ENCODE measurements at regions not wholly inside any gene's neighbourhood (a gene's known extent, or its start where the extent isn't known, plus 50 kb on each side); places are given as distances from the start of the nearest gene placed in this dataset.

DNA sequence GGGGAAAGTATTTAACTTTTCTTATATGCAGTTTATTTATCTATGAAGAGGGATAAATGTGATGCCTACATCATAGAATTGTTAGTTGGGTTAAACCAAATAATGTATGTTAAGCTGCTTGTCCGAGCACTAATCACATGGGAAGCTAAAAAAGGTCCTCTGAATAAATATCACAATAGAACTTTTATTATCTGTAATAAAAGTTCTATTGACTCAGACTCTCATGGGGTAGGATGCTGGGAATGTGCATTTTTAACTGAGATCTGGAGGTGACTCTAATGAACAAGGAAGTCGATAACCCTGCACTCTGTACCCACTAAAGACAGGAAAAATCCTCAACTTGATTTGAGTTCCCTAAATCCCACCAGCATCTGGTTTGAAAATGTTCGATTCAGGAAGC lies 205.9 kb upstream of the IL12B start:
- no peak for DNase-seq (ENCODE audit: low read depth, low spot score)

DNA sequence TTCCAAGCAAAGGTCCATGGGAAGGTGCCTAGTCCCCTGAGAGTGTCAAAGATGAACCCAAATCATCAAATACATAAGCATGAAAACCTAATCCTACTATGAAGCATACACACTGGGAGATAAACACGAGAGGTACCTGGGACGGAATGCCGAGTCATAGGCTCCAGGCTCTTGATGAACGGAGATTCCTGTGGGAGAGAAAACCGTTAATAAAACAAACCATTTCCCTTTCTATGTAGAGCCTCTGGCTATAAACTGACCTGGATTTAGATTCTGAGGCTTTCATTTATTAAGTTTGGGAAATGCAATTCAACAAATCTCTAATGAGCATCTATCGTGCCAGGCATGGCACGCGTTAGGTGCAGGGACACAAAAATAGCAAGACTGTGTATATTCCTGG lies 206.4 kb upstream of the IL12B start:
- DNase-seq (ENCODE audit: low read depth, low spot score): no peak

DNA sequence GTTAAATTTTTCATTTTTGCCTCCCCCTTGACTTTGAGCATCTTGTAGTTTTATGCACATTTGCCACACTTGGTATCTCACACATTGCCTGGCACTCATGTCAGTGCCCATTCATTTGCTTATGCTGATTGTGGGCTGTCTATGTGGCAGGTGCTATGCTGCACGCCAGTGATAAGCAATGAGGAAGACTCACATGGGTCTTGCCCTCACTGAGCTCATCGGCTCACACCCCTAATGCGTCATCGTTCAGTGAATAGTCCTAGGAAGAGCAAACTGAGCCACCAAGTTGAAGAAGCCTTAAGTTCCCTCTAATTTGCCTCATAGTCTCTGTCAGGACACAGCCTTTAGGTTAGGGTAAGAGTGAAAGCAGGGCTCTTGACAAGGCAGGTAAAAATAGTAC lies 209.4 kb upstream of the IL12B start:
- DNase-seq (ENCODE audit: low read depth, low spot score): no peak

DNA sequence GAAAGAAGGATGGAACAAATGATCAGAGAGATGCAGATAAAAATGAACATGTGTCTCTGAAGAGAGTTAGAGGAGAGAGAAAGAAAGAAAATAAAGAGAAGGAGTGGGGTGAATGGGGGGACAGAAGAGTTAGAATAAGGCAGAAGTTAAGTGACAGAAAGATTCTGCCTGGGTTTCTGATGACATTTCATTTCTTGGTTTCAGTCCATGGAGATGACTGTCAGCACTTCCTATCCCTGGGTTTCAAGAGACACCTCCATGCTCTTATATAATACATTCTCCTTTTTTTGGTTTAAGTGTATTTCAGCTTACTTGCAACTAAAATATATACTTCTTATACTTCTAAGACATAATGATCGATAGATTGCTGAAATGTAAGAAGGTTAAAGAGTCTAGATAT lies 213.0 kb upstream of the IL12B start:
- DNase-seq (ENCODE audit: low read depth, low spot score): no peak

DNA sequence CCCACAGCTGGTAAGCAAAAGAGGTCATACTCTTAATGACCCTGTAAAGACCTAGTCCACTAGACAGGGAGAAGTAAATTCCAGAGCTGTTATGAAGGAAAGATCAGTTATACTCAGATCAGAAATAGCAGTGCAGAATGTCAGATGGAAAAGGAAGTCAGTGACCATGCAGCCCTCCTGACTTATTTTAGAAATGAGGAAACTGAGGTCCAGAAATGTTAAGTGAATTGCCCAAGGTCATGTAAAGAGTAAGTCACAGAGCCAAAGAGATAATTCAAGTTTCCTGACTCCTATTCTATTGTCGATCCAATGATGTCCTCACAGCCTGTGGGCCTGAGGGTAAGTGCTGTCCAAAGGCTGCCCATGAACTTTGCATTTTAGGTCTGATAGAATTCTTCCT lies 214.9 kb upstream of the IL12B start:
- DNase-seq (ENCODE audit: low read depth, low spot score): no peak

DNA sequence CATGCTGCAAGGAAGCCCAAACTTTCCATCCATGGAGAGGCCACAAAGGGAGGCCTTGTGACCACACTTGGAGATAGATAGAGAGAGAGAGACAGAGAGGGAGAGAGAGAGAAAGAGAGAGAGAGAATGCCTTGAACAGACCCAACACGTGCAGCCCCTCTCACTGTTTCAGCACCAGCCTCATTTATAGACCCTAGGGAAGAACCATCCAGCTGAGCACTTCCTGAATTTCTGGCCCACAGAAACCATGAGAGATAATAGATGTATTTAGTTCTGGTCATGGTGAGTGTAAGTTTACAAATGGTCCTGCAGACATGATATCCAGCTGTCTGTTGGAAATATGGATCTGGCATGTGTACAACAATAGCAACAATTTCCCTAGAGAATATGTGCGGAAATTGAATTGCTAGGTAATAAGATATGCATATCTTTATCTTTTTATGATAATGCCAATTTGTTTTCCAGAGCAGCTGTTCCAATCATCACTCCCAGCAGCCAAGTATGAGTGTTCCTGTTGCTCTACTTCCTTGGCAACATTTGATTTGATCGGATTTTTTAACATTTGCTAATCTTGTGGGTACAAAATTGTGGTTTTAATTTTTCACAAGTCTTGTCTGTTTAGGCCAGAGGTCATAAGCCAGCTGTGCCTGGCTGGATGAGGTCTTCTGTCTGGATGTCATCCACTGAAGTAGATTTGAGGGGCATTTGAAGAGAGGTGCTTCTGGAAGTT lies 217.3 kb upstream of the IL12B start:
- no peak for DNase-seq (ENCODE audit: low read depth, low spot score)

DNA sequence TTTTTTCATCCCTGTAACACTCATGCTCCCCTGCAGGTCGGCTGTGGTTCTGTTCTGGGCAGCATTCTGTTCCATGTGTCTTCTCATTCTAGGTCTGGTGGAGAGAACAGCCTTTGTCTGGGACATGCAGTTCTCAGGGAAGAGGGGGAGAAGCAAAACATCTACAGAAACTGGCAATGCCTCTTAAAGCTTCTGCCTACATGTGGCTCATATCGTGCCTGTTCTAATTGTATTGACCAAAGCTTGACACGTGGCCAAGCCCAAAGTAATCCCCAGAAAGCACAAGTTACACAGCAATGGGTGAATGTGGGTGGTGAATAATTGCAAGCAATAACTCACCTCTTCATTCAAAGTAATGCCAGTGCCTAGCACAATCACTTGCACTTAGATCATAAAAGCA lies 218.2 kb upstream of the IL12B start:
- DNase-seq (ENCODE audit: low read depth, low spot score): no peak

DNA sequence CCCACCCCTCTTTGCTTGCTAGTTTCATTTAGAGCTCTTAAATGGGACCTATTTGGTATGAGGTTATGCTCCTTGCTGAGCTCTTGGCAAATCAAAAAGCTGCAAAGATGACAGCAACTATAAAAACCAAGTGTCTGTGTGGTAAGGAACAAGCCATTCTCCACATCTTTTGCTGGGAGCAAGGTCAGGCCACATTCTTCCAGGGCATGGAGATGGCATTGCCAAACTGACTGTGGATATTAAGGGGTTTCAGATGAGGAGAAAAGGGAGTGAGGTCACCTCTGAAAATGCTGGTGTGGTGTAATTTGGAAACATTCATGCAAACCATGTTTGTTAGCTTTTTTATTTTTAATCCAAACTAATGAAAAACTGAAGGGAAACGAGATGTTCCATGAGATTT lies 218.8 kb upstream of the IL12B start:
- no peak for DNase-seq (ENCODE audit: low read depth, low spot score)

DNA sequence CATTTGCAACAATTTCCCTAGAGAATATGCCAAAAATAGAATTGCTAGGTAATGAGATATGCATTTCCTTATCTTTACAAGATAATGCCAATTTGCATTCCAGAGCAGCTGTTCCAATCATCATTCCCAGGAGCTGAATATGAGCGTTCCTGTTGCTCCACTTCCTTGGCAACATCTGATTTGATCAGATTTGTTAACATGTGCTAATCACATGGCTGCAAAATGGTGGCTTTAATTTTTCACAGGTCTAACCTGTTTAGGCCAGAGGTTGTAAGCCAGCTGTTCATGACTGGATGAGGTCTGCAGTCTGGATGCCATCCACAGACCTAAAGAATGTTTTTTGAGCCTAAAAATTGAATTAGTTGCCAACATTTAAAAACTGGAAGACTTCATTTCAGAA lies 220.7 kb upstream of the IL12B start:
- no peak for DNase-seq (ENCODE audit: low read depth, low spot score)

DNA sequence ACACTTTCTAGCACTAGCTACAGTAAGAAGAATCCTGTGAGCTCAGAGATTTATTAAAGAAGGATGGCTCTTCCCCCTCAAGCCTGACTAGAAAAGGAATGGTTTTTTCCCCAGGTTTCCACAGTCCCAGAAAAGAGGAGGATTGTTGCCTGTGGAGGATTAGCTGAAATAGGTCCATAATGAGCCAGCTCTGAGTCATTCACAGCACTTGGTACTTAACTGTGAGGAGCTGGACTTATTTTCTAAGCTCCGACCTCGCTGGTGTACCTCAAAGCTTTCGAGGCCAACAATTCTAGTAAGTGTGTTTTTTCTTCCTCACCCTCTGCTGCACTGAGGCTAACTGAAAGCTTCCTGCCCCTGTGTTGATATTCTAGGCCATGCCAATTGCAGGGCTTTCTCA lies 222.5 kb upstream of the IL12B start:
- DNase-seq (ENCODE audit: low read depth, low spot score): no peak

DNA sequence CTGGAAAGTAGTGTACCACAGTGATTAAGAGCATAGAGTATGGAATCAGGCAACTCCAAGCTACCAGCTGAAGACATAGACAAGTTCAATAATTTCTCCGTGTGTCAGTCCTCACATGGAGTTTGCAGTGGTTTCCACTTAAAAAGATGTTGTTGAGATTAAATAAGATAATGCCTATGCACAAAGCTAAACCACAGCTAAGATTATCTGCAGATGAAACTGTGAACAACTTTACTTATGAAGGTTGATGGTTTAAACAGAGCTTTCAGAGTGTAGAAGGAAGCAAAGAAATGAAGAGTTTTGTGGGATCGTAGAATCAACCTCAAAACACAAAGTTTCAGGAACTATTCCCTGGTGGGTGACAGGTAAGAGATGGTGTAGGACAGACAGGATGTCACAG lies 223.5 kb upstream of the IL12B start:
- no peak for DNase-seq (ENCODE audit: low read depth, low spot score)

DNA sequence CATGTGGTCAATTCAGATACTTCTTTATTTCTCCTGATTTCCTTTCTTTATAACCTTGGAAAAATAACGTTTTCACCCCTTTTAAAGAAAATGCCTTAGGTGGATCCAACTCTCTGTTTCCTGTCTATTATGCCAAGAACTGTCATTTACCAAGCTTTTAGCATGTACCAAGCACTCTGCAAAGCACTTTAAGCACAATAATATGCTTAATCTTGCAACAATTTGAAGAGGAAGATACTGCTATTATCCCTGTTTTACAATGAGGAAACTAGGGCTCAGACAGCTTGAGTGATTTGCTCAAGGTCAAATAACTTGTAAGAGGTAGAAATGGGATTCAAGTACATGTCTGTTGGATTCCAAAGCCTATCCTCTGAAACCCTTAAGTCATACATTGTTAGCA lies 224.8 kb upstream of the IL12B start:
- no peak for DNase-seq (ENCODE audit: low read depth, low spot score)

DNA sequence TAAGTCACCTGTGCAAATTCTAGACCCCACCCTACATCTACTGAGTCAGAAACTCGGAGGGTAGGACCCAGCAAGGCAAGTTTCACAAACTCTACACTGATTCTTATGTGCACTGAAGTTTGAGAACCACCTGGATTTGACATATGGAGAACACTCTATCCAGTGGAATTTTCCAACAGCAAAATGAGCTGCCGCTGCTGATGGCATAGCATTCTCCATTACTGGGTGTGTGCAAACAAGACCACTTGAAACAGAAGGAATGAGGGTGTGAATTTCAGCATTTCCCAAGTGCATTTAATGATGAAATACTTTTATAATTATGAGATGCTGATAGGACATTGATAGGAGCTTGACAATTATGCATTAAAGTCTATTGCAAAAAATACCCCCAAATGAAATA lies 229.1 kb upstream of the IL12B start:
- no peak for DNase-seq (ENCODE audit: low read depth, low spot score)

DNA sequence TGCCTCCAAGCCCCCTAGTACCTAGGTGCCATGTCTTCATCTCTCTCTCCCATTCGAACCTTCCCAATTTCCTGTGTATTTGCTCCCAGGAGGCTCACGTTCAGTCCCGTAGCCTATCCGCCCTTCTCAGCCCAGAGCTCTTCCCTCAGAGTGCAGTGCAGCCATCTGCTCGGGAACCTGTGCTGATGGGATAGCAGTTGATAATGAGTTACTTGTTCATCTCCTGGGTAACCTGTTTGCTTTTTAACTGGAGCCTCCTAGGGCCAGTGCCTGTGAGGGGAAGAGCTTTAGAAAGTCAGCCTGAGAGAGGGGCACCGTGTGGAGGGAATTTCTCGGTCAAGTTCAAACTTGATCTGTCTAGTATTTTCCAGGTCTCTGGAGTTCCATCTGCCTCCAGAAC lies 229.8 kb upstream of the IL12B start:
- no peak for DNase-seq (ENCODE audit: low read depth, low spot score)

DNA sequence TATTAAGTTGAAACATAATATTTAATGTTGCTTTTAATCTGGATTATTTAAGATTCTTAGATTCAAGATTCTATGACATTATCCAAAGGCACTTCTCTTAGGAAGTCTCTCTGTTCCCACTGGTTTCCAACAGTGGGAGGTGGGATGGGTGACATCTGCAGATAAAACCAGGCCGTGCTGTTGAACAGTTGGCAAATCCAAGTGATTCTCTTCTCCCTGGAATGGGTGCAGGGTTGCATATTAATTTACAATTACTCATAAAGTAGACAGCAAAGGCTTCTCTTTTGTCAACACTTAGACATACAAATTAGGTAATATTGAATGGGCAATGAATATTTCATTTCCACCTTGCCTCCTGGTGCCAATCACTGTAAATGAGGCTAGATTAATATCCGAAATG lies 233.7 kb upstream of the IL12B start:
- no peak for DNase-seq (ENCODE audit: low read depth, low spot score)

DNA sequence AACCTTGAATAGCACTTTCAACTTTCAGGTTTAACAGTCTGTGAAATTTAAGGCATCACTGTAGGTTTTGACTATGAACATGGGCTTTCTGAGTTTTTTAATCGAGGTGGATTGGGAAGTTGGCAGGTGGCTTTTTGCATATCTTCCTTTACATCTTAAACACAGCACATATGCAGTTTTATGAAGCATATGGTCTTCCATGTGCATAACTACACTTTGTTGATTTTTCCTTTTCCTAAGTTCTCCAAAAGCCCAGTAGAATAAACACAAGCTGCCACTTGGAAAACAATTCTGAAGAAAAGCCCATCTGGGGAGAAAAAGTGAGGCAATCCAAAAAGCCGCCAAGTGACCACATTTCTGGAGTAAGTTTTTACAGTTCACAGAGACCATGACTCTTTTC lies 236.5 kb upstream of the IL12B start:
- no peak for DNase-seq (ENCODE audit: low read depth, low spot score)

DNA sequence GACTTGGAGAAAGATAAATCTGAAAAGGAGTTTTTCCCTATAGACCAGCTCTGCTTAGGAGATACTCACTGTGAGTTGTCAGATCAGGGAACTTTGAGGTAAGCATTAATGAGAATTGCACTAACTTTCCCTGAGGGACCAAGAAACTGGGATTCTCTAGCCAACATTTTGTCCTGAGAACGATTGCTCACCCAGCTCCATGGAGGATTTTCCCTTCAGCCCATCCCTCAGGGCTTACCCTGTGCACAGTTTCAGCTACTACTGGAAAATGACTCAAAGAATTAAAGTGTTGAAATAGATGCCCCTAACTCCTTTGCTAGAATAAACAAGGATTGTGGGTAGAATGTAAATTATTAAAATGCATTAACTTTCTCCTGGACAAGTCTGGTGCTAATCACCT lies 237.2 kb upstream of the IL12B start:
- no peak for DNase-seq (ENCODE audit: low read depth, low spot score)

DNA sequence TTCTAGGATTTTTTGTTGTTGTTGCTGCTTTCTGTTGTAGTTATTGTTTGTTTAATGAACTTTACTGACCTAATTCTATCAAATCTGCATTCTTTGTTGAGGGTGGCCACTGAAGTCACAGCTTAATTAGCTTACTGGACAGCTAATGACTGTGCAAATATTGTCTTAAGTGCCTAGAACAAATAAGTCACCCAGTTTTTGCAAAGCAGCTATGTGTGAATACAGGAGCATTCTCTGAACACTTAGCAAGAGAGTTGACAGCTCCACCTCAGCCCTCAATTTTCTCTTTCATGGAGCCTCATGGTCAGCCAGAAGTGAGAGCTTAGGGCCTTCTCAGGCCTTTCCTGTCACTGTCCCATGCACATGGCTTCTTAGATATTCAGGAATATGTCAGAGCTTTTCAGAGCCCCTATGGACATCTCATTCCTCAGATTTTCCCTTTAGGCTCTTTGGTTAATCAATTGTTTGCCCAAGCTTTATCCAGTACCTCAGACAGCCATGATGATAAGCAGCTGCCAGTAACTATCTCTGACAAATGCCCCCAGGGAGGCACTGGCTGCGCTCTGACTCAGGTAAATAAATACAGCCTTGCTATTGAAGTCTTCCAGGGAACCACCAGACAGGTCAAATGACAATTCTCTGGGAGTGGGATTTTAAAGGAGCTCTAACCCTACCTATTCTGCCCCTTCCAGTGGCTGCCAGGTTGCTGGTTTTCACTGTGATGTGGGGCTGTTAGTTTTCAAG lies 241.4 kb upstream of the IL12B start:
- peak; percentile 93 for DNase-seq (ENCODE audit: low read depth, low spot score)

DNA sequence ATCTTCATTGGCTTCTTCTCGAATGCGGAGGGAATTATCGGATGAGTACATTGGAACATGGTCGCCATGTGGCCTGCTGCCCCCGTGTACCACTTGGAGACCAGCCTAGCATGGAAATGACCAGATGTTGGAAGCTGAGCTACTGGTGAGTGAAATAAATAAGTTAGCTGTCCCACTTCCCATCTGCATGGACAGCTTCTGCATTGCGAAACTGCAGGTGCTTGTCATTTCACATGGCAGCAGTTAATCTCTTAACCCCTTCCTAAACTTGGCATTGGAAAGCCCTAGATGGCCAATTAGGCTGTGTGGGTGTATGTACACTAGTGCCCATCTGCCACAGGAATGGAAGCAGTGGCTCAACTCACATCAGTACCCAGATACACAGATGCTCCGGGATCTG lies 246.6 kb upstream of the IL12B start:
- no peak for DNase-seq (ENCODE audit: low read depth, low spot score)

DNA sequence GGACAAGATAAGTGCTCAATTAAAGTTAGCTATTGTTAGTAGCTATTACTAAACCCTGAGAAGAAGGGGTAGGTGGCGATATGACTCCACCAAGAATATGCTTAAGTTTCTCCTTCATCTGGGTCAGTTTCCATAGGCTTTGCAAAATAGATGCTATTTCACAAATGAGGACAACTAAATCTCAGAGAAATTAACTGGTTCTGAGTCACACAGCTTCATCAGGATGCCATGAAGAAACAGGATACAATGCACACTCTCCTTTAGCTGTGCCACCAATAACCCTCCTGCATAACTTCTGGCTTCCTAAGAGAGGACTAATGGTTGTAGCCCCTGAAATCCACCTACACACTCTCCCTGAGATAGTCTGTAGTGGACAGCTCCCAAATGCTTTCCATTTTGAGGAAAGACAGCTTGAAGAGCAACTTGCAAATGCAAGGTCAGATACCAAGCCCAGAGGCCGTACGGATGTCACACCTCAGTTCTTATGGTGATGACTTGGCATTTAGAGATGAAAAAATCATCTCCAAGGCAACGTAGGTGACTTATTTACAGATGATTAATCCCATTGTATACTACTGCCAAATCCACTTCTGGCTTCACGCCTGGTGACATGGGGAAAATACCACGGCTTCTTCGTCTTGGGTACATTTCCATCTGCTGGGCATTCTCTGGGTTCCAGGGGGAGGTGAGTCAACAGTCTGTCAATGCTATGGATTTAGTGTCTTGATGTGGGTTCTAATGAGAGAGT lies 251.4 kb upstream of the IL12B start:
- peak; percentile 13 for DNase-seq (ENCODE audit: low read depth, low spot score)

DNA sequence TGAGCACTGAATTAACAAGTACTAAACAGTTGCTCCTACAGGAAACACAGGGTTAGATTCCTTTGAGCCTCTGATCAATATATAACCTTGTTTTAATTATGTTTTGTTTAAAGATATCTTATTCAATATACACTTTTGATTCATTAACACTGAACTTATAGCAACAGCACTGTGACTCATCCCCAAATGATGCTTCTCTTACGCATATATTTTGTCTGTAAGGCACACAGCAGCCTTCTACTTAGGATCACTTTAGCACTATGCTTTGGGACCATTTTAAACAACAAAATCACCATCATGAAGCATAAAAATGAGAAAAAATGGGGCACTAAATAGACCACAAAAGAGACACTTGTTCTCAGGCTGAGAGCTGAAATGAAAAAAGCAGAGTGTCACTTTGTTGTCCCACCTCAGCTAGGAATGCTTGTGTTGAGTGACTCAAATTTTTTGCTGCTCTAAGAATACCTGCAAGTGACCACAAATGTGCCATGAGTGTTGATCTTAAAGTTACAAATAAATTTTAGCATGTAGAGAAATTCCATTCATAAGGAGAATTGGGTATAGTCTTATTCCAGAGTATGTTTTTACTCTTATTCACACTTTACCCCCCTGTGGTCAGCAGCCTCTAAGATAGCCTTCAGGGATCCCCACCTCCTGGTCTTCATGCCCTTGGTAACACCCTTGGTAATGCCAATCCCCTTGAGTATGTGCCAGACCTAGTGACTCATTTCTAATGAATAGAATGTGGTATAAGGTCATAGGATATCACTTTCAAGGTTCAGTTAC lies 252.7 kb upstream of the IL12B start:
- no peak for DNase-seq (ENCODE audit: low read depth, low spot score)

DNA sequence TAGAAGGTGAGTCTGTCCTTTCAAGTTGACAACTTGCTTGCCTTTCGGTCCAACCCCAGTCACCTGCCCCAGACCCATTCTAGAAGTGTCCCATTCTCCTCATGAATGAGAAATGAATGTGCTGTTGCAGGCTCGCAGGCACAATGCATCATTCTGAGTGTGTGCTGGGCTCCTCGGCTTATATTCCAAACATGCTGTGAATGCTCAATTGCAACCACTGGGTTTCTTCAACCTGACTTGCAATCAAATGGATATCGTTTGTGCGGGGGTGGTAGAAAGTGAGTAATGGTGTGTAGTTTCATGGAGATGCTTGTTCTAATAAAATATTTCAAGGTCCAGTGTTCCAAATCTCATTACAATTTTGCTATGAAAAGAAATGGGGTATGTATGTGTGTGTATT lies 256.6 kb upstream of the IL12B start:
- DNase-seq (ENCODE audit: low read depth, low spot score): no peak
